HG03066 (cell line): ENCODE measurements at regions not wholly inside any gene's neighbourhood (a gene's known extent, or its start where the extent isn't known, plus 50 kb on each side); places are given as distances from the start of the nearest gene placed in this dataset.

ENCODE experiments used
- ATAC-seq: cut with Tn5 transposase; IDR thresholded peaks from one replicate; pipeline ENCODE4 v1.9.1; 2021; ENCODE audit warnings: low read depth; ENCODE audit not compliant: unreplicated experiment

DNA sequence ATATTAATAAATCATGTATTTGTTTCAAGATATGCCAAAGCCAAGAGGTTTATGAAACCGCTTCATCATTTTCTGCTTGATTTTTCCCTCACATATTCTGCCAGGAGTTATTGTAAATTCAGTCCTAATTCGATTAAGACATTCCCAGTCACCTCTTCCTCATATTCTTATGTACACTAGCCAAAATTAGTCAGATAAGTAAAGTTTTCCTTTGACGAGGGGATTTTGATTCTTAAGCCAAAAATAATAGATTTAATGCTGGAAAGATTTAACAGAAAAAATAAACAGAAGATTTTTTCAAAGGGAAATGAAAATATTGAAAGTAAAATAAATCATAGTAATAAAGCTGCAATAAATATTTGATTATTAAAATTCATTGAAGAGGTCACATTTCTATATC lies 51.0 kb upstream of the VEGFC start:
- ATAC-seq = no peak

DNA sequence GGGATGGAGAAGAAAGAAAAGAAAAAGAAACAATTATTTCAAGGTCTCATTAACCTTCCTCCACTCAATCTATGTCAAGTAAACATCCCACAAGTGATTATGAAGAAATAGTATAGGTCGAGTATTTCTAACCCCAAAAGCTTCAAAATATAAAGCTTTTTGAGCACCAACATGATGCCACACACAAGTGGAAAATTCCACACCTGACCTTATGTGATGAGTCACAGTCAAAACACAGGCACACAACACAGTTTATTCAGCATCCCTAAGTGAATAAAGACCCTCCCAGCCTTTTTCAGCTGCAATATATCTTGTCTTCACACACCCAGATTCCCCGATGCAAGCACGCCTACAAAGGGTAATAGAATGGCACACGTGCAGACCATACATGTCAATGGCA lies 51.7 kb upstream of the VEGFC start:
- ATAC-seq = no peak

DNA sequence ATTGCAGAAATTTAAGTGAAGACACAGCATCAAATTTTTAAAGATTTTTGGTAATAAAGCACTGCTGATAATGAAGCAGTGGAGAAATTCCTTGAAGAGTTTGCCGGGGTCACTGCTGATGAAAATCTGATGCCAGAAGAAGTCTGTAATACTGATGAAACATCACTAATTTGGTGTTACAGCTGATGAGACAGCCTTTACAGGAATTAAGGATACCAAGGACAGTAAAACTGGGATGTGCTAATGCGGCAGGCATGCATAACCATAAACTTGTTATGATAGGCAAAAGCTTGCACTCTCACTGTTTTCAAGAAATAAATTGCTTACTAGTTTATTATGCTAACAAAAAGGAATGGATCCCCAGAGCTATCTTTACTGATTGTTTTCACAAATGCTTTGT lies 52.9 kb upstream of the VEGFC start:
- ATAC-seq = no peak

DNA sequence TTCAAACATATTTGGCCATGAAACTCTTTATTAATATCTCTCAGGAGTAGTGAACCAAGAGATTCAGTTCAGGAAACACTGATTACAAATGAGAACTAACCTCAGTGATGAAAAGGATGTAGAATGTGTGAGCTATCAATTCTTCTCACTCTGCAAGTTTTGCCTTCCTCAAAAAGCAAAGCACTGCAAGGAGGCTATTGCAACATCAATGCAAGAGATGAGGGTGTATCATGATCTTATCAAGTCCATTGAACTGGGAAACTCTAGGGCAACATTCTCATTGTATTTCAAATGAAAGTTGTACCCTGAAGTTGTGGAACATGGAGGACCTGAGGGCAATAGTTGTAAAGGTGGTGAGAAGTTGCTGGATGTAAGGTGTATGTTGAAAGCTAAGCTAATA lies 56.4 kb upstream of the VEGFC start:
- no peak for ATAC-seq

DNA sequence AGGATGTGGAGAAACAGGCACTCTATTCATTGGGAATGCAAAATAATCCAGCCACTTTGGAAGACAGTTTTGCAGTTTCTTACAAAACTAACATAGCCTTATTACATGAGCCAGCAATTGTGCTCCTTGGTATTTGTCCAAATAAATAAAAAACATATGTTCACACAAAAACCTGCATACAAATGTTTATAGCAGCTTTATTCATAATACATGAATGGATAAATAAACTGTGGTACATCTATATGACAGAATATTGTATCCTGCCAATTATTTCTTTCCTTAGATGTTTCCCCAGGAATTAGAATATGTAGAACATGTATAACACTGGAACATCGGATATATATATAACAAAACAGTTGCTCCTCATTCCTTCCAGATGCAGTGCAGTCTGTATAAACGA lies 57.7 kb upstream of the VEGFC start:
- ATAC-seq = no peak

DNA sequence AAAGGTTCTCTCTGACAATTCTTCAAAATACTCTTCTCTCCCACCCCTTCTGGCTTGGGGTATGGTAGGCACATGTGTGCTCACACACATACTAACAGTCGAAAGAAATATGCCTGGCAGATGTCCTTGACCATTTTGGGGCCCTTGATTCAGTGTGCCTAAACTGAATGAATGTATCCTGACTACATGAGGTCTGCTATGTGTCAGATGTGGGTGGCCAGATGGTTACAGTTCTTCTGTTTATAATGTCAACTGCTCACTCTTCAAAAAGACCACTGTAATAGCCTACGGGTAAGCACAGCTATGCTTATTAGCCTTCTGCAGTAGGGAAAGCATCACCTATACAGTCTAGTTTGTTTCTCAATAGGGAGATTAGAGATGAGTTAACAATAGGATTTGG lies 63.7 kb upstream of the VEGFC start:
- no peak for ATAC-seq

DNA sequence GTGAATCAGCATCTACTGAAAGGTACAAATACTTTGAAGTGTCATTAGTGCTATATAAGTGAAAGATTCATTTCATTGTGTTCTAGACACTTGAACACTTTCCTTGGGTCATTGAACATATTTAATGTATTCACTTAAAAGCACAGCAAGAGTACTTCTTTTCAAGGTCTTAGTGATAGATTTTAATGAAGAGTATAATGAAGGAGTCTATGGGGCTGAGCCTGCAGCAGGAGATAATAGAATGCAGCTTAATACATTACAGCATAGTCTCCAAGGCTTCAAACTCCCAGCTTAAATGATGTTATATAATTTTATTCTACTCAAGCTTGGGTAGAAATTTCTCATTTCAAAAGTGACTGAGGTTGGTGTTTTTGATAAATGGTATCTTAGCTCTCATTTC lies 66.1 kb upstream of the VEGFC start:
- no peak for ATAC-seq

DNA sequence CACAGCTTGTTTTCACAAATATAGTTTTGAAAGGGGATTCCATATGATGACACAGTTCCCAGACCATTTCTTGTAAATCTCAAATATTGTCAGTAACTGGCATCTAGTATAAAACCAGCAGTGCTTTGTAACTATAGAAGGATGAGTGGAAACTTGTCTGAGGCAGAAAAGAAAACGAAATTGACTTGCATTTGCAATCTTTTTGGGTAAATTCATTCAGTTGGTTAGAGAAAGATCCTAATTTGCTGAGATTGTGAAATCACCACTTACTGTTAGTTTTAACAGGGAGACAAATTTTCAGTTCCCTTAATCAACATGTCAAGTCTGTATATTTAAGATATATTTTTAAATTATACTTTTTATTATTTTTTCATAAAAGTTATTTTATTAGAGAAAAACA lies 71.5 kb upstream of the VEGFC start:
- ATAC-seq = no peak

DNA sequence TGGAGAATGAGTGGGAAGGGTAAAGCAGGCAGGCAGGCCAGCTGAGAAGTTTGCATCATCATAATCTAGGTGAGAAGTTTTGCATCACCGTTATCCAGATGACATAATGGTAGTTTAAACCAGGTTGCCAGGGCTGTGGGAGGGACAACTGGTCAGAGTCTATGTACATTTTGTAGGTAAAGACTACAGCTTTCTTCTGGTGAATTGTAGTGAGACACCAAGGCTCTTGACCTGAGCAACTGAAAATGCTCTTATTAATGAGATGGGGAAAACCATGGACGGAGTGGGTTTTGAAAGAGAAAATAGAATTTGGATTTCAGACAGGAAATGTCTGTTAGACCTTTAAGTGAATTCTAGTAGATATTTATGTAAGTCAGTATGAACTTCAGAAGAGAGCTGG lies 76.0 kb upstream of the VEGFC start:
- ATAC-seq = no peak

DNA sequence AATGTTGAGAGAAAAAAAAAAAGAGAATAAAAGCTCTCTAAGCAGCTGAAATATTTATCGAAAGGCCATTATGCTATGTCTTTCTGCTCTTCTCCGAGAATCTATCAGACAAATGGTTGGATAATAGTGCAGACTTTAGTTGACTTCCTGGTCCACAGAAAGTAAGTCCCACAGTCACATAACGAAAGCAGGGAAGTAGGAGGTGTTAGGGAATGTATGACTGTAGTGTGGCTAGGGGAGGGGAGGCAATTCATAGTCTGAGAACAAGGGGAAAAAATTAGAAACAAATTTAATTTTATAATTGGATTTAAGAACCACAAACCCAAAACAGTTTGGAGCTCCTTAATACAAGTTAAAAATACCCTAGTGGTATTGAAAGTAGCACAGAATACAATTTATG lies 79.7 kb upstream of the VEGFC start:
- ATAC-seq = no peak

DNA sequence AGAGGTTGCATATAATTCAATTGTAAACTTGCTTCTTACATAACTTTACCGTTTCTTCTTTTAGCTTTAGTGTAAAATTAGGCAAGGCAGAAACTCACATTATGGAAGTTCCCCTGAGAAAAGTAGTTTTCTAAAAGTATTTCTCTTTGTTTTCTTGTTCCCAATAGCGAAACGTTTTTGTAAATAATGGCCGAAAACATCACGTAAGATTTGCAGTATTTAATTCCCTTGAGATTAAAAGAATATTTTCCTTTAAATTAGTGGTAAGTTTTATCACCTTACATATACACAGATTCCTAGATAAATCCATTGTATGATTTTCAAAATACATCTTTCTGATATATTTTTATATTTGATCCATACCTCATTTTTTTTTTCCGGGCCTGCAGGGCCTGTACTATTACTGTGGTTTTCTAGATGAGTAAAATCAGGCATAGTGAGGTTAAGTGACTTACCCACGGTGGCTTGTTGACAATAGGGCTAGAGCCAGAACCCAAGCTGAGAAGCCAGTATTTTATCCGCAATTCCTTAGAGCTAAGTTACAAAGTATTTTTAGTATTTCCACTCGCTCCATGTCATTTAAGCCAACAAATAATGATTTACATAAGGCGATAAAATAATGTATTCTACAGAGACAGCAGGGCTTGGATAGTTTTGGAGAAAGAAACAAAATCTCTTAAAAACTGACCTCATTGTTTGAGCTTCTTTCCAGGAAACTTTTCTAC lies 82.2 kb upstream of the VEGFC start:
- ATAC-seq = no peak

DNA sequence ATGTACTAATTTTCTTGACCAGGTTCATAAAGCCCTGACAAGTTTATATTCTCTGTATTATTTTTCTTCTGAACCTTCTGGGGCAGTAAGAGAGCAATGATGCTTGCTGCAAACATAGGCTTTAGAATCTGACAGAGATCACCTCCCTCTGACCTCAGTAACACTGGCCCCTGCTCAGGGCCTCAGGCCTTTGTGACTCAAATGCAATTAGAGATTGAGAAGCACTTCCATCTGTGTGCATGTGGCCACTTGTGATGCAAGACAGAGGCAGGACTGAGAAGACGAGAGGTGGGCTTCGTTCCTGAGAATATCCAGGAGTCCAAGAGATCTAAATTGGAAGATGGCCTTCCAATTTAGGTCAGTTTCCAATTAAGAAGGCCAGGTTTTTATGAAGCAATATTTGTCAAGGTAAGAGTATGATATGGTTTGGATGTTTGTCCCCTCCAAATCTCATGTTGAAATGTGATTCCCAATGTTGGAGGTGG lies 82.8 kb upstream of the VEGFC start:
- ATAC-seq = no peak

DNA sequence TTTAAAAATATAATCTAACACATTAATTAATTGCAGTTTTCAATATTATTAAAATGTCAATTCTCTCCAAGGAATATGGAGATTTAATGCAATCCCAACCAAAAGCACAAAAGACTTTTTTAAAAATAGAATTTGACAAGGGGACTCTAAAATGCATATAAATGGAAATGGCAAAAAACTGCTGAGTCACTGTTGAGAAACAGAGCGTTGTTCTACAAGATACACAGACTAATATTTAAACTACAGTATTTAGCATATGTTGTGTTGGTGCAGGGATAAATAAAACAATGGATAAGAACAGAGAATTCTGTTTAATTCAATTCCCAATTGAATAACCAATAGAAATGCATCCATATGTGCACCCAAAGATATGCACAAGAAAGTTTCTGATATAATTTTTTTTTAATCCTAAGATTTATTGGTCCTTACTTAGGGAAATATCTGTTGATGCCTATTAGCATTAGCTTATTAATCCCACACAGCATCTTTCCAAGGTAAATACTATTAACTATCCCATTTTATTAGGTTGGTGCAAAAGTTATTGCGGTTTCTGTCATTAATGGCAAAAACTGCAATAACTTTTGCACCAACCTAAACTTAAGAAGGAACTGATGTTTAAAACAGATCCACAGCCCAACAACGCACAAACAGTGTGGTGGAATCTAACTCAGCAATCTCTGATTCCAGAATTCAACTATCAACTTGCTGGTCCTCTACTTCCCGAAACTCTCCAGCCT lies 86.8 kb upstream of the VEGFC start:
- no peak for ATAC-seq

DNA sequence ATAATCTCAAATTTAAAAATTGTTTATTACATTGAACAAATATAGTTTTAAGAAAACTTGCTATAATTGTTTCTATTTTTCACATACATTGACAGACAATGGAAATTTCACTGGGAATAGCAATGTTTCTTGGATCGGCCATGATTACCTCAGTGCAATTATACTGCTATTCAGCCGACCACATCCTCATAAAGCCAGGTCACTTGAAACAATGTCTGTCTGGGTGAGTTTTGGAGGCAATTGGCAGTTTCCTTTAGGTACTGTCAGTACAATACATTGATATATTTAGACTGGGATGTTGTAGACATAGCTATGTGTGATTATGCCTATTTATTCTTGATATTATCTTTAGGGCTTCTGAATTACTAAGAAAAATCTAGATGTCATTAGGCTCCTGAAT lies 89.5 kb upstream of the VEGFC start:
- ATAC-seq = no peak

DNA sequence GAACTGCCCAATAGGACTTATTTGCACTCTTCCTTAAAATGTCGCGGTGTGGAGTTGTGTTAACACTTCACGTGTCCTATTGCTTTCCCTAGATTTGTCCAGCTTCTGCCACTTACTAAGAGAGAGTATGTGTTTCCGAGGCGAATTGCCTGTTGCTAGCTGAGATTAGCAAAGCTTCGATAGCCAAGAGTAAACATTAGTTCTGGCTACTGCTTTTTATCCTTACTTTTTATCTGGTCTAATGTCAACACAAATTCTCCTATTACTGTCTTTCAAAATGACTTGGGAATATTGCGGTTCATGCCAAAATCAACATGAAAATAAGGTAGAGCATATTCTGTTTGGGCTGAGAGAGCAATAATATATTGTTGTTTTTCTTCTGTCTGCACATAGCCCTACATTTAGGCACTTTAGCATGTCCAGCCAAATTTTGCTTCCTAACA lies 90.4 kb upstream of the VEGFC start:
- ATAC-seq = no peak

DNA sequence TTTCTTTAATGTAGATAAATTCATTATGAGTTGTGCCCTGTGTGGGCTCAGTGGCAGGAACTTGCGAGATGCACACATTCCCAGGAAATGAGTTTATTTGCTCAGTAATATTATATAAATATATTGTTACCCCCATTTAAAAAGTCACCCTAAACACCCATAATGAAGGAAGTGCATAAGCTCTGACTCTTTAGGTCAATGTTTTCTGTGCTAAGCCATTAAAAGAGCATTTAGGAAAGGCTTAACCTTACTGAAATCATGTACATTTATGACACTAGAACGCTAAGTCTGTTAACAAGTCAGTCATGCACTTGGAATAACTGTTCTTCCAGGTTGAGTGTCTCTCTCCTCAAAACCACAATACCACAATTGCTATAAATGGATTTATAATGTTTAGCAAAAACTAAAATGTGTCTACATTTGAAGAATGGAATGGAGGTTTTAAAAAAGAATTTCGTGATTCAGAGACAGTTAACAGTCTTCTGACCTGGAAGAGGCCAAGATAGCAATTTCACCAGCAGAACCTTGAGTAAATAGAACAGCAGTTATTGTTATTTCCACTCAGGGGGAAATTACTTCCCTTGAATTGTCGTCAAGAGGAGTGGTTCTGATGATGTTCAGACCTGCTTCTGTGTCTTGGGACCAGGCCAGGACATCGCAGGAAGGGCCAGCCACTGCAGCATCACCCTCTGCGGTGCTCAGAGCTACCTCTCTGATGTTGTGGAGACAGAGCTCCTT lies 91.1 kb upstream of the VEGFC start:
- no peak for ATAC-seq

DNA sequence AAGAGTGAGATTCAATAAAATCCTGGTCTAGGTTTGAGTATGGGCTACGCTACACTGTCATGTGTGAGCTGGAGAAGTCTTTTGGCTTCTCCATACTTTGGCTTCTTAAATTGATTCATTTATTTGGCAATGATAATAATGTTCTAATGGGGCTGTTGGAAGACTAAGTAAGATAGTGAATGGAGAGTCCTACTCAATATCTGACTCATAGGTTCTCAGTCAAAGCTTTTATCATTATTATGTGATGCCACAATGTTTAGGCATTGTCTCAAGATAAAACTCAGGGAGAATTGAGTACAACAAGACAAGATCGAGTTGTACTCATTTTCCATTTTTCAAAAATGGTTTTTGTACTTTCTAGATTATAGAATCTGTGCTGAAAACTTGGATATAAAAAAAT lies 92.5 kb upstream of the VEGFC start:
- no peak for ATAC-seq

DNA sequence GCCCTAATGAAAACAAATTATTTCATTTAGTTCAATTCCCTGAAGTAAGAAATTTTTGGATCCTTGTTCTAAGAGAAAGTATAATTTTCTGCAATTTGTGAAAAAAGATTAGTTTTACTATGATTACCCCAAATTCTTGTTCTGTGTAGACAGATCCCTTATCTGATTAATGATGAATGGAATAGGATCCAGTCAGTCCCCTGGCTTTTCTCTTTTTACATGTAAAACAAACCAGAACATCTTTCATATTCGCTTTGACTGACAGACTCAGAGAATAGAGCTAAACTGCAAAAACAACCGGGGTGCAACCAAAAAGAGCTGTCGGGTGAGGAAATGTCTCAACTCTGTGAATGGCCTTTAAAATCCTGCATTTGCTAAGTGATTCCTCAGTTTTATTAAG lies 93.4 kb upstream of the VEGFC start:
- ATAC-seq = no peak

DNA sequence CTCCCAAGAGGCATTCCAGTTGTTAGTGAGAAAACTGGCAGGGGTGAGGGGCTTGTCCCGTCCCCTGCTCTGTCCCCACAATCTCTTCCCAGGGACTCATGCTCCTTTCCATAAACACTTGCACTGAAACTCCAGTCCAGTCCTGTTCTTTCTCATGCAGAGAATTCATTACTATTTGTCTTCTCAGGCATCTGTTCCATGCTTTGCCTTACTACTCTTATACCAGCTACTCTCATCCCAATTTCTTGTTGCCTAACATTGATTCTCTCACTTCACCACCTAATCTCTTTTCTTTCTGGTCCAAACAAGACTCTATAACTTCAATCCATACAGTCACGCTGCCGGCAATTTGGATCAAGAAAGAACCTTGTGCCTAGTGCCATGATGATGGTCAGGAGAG lies 97.1 kb upstream of the VEGFC start:
- ATAC-seq = no peak

DNA sequence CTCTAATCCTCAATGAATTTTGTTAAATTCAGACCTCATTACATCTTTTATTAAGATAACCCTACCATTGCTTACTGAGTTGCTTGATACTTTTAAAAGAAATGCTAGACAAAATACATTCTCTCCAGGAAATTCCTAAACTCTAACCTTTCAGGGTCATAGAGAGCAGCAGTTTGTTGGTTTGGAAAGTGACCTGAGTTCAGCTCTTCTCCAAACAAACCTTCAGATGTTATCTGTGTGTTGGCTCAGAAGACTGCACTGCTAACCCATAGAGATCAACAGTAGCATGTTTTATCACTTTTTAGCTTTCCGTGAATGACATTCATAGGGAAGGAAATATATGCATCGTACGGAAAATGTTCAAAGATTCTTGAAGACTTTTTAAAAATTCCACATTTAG lies 101.8 kb upstream of the VEGFC start:
- ATAC-seq = no peak

DNA sequence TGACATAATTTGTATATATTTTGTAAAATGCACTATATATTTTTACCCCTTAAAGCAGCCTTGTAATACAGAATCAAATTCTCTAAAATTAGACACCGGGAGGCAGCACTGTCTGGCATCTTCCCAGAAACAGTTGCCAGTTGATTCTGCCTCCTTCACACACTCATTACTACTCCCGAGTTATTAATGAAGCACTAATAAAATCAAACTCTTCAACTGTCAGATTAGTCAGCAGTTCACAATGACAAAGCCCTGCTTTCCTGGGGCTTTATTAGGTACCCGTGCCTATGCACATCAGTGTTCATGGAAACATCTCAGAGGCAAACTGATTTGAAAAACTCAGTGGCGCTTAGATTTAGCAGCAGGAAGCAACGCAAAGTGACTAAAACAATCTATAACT lies 103.5 kb upstream of the VEGFC start:
- no peak for ATAC-seq

DNA sequence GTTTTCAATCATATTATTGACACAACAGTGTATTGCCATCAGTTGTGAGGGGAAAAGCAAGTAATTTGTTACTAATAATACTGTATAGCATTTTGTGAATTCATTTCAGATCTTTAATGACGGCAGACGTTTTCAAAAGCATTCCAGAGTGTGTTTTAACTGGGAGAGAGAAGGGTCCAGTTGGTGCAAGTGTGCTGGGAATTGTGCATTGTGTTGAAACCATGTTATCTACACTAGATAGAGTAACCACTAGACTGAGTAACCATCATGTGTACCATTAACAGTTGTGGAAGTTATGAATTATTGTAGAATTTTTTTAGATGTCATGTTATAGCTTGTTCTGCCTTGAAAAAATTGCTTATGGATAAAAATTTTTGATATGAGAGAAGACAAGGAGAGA lies 104.5 kb upstream of the VEGFC start:
- ATAC-seq = no peak
